NCI-H2029 treated with DMSO at 0.1 percent for 48 hours (cell line): ENCODE measurements at regions not wholly inside any gene's neighbourhood (a gene's known extent, or its start where the extent isn't known, plus 50 kb on each side); places are given as distances from the start of the nearest gene placed in this dataset.

Experiments
- DNase-seq: peaks from one replicate; lab custom pipeline; 2025; lab: John Stamatoyannopoulos, UW

DNA sequence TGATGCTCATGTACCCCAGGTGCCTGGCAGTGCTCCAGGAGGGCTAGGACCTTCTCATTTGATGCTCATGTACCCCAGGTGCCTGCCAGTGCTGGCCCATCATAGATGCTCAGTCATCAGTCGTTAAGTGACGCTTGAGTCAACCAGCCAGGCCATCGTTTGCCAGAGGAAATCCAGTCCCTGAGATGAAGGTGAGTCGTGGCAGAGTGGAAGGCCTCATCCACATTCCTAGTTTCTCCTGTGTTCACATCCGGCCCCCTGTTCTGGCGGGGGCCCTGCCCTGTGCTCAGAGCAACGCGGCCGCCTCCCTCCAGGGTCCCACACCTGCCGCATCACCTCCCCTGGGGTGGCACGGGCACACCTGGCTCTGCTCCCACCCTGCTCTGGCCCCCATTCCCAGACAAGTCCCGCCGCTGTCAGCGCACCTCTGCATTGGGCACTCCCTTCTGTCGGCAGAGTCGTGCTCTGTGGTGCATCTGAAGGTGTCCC is 279.9 kb downstream of the BRD1 start:
- no peak for DNase-seq

DNA sequence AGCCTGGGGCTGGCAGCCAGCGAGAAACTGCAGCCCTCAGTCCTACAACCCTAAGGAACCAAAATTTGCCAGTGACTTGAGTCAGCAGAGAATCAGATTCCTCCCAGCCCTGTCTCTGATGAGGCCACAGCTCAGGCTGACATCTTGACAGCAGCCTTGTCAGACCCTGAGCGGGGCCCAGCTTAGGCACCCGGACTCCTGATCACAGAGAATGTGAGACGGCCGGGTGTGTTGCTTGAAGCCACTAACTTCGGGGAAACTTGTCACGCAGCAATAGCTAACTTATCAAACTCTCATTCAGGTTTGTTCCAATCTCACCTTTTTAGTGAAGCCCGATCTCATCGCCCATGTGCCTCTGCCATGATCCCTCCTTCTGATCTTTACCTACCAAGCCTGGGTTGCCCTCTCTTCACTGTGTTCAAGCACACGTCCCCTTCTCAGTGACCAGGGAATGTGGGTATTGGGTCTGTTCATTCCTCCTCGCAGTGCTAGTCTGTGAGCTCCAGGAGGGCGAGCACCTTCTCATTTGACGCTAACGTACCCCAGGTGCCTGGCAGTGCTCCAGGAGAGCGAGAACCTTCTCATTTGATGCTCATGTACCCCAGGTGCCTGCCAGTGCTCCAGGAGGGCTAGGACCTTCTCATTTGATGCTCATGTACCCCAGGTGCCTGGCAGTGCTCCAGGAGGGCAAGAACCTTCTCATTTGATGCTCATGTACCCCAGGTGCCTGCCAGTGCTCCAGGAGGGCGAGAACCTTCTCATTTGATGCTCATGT is 280.7 kb downstream of the BRD1 start:
- DNase-seq: no peak

DNA sequence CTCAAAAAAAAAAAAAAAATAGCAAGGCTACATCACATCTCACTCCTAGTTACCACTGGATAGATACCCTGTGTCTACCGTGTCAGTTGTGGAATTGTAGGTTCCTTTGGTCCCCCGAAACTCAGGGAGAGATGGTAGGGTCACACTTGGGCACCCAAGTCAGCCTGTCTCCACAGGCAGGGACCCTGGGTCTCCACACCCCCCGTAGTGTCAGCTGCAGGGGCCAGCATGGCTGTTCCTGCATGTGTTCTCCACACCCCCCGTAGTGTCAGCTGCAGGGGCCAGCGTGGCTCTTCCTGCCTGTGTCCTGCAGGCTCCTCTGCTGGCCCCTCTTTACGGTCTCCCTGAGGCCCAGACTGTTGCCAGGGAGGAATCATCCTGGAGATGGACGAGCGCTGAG is 282.1 kb downstream of the BRD1 start:
- no peak for DNase-seq

DNA sequence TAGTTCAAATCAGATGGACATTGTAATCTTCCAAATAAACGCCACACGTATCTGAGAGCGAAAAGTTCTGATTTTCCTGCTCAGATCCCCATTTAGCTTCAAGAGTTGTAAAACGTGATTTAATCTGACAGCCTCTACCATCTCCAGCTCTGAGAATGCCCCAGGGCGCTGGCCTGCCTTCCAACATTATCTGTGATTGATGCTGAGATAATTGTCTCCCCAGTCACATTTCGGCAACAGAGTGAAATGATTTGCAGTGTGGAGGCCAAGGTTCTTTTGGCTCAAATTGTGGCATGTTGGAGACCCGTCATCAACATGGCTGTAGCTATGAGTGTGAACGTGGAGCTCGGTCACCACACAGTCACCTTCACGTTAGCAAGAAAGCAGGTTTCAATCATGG is 283.4 kb downstream of the BRD1 start:
- no peak for DNase-seq

DNA sequence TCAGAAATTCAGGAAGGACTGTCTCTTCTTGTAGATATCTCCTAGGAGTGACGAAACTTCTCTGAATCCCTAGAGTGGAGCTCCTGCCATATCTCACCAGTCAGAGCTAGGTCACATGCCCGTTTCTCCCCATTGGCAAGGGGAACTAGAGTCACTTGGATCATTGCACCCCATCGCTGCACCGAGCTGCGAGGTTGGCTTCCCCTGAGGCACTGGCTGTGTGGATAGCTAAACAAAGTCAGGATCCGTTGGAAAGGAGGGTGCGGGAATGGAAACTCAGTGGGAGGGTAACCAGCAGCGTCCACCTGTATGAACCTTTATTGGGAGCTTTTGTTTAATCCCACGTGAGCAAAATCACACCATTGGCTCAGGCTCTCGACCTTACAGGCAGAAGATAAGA is 283.8 kb downstream of the BRD1 start:
- no peak for DNase-seq

DNA sequence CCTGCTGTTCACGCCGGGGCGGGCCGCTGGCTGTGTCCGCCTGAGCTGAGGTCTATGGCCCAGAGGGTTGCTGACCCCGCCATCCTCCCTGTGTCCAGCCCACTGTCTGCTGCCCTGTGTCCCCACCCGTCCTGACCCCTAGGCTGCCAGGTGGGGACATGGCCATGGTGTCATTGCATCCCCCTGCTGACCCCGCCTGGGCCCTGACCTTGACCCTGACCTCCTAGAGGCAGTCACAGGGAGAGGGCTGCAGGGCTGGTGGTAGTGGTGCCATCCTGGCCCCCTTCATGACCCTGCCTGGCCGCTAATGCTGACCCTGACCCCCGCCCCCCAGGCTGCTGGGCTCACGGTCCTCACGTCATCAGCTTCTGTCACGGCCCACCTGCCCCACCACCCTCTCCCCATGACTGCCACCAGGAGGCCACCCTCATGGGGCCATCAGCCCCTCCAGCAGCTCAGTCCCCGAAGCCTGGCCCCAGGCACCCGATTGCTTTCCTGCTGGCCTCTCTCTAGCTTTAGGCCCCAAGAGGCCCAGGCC is 285.9 kb downstream of the BRD1 start:
- DNase-seq: no peak

DNA sequence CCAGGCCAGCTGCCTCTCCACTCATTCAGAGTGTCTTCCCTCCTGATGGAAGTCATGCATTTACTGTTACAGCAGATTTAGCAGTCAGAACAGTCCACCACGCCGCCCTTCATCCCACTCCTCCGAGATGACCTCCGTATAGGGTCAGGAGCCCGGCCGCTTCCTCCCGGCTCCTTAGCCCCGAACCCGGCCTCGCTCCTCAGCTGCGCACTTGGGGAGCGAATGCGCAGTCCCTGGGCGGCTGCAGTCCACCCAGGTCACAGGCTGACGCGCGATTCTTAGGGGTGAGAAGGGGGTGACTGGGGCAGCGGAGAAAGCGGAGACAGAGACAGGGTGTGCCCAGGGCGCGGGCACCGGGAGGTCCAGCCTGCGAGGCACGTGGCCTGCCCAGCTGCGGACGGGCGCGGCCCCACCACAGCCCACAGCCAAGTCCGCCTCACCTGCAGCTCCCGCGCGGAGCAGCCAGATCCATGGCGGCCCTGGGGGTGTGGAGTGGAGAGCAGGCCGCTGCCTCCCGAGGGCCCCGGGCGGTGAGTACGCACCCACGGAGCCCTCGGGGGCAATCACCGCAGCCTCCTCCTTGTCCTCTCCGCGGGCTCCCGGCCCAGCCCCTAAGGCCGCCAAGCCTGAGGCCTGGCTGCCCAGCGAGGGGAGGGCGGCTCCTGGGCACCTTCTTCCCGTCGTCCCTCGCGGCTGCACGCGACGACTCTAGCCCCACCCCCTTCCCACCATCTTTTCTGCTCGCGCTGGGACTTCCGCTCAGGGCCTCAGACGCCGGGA is 286.6 kb downstream of the BRD1 start:
- DNase-seq: no peak

DNA sequence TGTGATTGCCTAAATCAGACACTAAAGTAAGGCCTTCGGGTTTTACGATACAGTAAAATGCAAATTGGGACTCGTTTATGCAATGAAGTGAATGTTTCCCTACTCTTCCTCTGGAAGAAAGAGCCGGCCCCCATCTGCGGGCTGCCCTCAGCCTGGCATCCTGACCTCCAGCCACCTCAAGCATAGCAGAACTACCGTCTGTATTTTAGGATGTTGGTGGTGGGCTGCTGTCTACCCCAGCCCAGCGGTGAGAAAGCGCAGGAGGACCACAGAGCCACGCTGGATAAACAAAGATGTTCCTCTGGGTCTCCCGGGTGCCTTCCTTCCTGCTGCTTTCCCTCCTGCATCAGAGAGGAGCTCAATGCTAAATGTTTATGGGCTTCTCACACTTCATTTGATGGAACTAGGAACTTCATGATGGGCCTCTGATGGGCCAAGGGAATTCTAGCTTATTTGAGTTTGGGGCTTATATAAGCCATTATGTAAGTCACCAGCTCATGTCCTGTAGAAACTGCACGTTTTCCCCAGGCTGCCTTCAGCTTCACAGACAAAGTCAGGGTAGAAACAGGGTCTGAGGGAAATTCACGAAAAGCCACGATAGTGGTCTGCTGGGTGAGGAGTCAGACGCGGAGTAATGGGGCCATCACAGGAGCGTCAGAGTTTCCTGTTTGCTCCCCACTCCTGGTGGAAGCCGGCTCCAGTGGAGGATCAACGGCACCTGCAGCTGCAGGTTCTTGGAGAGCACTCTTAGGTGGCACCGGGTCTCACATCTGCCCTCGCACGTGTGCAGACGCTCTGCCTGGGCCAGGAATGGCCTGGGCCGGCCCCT is 287.4 kb downstream of the BRD1 start:
- DNase-seq: no peak

DNA sequence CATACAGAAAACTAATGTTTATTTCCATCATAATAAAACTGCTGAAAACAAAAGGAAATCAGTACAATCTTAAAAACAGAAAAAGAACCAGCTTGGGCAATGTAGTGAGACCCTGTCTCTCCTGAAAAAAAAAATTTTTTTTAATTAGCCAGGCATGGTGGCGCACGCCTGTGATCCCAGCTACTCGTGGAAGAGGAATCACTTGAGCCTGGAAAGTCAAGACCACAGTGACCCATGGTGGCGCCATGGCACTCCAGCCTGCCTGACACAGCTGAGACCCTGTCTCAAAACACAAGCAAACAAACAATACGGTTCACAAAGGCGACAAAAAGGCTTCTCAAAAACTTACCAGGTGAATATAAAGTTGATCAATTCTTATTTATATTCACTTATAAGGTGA is 289.7 kb downstream of the BRD1 start:
- no peak for DNase-seq

DNA sequence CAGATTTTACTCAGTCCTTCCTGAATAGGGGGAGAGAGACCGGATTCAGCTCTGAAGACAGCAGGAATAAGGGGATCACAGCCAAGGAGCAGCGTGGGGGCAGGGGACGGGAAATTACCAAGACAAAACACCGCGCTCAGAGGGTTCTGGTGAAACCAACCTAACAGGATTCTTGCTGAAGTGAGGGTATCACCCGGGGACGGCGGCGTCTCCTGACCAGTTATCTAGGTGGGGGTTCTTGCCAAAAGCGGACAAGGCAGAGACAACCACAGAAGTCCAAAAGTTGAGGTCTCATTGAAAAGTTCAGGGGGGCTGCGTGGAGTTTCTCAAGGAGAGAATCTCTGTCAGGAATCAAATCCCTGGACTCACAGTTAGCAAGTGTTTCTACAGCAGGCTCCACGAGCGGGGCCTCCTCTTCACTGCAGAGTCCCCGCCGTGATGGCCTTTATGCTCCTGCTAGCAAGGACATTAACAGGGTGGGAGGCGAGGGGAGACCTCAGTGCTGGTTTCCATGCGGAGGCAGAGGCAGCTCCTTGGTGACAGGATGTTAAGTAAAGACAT is 291.0 kb downstream of the BRD1 start:
- DNase-seq: no peak

DNA sequence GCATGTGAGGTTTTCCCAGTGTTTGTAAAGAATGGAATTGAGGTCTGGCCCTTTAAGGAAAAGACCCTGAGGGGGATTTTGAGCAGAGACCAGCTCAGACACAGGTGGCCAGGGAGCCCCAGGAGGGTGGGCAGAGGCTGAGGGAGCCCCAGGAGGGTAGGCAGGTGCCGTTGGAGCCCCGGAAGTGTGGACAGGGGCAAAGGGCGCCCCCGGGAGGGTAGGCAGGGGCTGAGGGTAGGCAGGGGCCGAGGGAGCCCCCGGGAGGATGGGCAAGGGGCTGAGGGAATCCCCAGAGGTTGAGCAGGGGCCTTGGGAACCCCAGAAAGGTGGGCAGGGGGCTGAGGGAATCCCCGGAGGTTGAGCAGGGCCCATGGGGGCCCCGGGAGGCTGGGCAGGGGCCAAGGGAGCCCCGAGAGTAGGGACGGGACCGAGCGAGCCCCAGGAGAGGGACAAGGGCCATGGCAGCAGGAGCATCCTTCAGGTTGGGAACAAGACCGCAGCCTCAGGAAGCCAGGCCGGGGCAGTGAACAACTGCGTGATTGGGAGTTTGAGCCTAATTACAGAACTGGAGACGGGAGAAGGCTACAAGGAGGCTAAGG is 292.0 kb downstream of the BRD1 start:
- DNase-seq: no peak

DNA sequence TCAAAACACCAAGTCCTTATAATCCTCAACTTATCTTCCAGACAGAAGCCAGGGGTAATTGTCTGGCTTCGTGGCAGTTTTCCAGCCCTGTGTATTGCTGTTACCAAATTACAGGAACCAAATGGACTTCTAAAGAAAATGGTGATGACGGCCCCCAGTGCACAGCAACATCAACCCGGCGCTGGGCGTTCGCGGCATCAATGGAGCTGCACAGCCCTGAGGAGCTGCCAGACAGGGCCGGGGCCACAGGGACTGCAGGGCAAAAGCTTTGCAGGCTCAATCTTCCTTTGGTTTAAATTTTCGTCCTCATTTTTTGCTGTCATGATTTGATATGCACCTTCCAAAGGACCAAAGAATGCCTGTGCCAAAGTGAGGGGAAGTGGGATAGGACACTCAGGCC is 292.5 kb downstream of the BRD1 start:
- no peak for DNase-seq

DNA sequence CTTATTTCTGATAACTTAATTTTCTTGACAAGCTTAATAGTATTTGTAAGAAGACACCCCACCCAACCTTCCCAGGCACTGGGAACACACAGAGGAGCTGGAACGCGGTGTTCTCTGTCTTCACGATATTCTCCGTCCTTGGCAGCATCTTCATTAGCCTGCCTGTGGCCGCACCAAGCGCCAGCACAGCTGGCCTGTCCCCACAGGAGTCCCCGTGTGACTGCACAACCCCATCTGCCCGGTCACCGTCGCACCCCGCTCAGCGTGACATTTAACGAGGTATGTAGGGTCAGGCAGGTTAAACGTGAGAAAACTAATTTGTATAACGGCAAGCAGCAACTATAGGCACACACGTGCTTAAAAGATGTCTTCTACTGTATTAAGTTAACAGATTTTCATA is 293.3 kb downstream of the BRD1 start:
- no peak for DNase-seq

DNA sequence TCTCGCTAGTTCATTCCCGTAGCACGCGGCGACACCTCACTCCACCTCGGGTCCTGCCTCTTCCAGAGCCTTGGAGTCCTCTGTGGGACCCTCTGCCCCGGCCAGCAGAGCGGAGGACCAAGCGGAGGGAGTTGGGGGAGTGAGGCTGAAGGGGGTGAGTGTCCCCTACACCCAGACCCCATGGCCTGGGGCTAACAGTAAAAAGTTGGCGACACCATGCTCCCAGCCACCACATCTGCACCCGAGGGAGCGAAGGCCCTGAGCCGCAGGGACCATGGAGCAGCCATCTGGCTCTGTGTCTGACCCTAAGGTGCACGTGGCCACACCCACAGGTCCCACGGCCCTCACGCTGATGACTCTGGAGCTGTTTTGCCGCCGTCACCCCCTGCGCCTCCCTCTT is 293.8 kb downstream of the BRD1 start:
- DNase-seq: no peak

DNA sequence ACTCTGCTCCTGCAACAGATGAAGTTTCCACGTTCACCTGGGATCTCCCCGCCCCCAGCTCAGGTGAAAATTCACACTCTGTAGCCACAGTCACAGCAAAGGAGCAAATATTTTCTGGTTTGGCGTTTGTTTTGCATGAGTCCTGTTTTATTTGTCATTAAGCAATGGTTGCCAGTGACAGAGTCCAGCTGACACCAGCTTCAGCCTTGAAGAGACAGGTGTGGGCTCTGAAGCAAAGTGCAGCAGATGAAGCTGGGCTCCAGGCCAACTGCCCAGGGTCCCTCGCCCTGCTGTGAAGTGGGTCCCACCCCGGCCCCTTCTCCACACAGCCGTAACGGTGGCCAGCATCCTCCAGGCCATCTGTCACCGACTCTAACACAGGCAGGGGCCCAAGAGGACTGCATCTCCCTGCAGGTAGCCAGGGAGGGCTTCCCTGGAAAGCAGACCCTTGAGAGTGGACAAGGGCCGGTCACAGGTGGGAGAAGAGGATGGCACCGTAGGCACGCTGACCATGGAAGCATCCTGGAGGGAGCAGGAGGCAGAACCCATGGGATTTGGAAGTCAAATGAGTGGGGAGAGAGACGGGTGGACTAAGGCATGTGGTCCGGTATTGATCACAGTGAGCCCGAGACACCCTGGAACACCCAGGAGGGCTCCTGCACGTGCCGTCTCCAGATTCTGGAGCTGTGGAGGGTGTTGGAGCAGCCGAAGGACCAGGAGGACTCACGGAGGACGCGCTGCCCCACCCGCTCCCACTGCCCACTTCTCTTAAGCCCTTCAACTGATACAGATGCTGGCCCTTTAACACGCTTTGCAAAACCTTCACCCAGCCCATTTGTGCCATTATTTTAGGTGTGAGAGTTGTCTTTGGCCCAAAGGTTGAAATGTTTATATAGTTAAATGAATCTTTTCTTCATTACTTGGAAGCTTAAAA is 294.5 kb downstream of the BRD1 start:
- no peak for DNase-seq

DNA sequence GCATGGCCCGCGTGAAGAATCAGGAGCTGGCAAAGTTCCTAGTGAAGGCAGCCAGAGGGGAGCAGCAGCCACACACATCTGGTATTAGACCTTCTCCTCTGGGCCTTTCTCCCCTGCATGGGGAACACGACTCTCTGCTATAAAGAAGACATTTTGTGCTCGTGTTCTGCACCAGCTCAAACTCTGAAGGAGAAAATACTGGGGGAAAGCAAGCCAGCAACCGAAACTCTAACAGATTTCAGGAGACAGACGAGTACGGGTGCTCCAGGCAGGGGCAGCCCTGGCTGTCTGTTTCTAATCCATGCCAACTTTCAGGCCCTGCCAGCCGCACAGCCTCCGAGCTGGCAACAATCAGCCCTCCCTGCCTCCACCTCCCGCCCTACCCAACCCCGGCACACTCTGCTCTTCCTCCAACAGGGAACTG is 296.3 kb downstream of the BRD1 start:
- DNase-seq: no peak

DNA sequence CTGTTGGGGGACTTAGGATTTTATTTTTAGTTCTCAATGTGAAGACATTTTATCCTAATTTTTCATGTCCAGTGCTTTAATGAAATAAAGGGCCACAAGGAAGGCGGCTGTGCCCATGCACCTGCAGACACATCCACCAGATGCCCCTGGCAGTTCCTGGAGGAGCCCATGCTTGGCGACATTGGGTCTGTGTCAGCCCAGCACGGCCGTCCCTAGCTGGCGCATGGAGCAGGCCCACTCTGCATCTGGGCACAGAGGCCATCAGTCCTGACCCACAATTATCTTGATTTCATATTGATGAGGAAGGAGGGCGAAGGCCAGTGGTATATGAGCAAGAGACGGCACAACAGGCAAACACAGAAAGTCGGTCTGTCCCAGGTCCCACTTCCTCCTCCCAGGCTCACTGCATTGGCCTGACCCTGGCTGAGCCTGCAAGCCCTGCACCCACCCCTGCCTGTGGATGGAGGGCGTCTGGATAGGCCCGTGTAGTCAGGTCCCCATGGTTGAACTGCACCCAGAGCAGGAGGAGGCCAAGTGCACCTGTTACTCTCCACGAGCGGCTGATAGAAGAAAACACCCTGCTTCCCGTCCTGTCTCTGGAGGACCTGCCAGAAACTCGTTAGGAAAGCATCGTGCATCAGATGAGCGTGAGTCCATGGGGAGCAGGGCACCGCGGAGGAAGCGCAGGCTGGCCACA is 296.9 kb downstream of the BRD1 start:
- no peak for DNase-seq

DNA sequence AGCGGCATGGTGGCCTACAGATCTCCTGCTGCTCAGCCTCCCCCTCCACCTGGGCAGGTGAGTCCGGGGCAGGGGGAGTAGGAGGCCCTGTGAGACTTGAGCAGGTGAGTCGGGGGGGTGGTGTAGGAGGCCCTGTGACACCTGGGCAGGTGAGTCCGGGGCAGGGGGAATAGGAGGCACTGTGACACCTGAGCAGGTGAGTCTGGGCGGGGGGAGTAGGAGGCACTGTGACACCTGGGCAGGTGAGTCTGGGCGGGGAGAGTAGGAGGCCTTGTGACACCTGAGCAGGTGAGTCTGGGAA is 299.3 kb downstream of the BRD1 start:
- DNase-seq: no peak

DNA sequence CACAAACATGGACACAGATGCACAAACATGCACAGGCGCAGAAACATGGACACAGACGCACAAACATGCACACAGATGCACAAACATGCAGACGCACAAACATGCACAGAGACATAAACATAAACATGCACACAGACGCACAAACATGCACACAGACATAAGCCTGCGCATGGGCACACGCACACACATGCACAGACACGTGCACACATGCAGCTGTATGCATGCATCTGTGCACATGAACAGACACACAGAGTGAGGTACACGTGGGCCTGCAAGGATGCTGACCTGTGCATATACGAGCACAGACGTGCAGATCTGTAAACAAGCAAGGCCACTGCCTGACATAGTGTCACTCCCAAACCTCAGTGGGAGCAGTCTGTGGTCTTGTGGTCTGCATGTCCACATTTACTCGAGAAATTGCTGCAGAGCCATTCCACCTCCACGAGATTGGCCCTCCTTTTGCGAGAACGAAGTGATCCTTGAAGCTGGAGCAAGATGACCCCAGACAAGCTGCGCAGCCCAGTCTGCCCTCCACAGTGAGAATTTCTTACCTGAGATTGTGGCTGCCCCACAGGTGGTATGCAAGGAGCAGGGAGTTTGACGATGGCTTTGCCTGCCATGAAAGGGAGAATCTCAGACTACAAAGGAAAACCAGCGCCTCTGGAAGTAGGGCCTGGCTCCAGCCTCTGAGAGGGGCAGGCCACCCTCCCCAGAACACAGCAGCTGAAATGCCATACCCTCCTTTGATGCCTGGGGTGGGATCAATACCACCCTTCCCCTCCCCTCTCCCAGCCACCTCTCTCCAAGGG is 299.9 kb downstream of the BRD1 start:
- no peak for DNase-seq
